ENCODE measurements at regions not wholly inside any gene's neighbourhood (a gene's known extent, or its start where the extent isn't known, plus 50 kb on each side); places are given as distances from the start of the nearest gene placed in this dataset.

DNA sequence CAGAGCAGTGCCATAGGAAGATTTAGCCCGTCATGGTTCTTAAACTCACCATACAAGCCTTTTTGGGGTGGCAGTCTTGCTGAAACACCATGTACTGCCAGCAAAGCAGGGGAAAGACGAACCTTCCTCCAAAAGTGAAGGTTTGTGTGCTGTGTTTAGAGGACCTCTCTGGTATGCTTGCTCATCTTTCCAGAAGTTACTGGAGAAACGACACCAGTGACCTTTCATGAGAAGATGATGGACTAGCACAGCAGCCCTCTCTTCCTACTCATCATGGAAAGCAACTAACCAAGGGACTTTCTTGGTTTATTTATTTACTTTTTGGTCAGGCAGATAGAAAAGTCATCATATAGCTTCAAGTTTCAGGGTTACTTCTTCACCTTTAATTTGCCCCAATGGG, 247.4 kb downstream of the PTEN start:
- no peak for DNase-seq

DNA sequence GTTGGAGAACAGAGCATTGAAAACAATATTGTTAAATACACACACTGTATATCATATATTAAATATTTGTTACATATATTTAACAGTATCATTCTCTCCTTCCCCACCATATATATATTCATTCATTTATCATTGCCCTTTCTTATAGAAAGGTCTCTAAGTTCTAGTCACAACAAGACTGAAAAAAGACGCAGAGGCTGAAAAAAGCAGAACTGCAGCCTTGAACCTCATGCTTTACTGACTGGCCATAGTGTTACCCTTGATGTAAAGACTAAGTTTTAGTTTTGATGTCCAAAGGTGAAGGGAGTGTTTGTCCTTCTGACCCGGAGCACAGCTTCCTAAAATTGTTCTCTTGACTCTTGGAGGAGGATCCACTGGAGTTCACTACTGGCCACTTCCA, 247.9 kb downstream of the PTEN start:
- no peak for DNase-seq

DNA sequence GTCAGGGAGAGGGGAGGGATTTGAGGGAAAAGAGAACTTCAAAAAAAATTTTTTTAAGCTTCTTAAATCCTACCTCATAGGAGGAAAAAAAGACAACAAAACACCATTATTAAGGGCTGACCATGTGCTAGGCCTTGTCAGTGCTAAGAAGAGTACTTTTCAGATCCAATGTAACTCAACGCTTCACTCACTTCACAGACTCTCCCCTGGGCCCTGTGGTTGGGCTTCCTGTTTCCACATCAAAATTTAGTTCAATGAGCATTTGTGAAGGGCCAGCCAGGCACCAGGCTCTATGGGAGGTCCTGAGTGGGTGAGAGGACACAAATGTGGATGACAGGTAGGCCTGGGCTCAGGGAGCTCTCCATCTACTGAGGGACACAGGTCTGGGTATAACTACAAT, 249.8 kb downstream of the PTEN start:
- no peak for DNase-seq

DNA sequence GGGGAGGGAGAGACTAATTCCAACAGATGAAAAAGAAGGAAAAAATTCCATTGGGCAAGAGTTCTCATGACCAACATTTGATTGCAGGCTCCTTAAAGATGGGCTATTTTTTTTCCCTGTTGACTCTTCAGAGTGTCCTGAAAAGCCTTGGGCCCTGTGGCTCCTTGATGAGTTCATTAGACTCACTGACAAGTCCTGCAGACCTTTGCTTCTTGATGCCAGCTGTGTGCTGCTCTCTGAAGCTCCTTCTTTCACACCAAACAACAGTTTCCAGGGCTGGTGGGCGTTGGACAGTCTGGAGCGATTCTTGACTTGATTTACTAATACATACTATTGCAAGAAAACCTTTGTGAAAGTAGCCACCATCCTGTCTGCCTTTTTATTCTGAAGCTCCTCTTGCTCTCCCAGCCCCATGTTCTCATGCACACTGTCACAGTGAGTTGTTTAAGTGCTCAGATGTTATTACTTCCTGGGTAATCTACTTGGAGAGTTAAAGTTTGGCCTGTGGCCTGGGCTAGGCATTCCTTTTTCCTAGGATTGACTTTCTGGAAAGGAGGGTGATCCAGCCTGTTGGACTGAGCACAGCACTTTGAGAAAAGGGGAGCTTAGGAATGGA, 250.3 kb downstream of the PTEN start:
- no peak for DNase-seq

DNA sequence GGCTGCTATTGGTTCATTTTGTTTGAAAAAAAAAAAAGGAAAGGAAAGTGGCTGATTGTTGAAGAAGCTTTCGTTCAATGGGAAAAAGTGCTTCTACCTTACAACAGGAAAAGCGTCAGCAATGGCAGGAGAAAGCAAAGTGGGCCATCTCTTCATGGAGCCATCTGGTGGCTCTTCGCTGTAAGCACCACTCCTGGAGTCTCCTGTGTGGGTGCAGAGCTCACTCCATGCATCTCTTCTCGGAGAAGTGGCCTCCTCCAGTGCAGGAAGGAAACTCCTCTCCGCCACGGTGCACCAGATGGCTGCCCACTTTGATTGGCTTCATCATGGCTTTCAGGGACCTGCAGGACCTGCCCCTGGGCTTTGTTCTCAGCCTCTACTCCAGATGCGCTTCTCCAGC, 250.9 kb downstream of the PTEN start:
- peak; percentile 33 for DNase-seq

DNA sequence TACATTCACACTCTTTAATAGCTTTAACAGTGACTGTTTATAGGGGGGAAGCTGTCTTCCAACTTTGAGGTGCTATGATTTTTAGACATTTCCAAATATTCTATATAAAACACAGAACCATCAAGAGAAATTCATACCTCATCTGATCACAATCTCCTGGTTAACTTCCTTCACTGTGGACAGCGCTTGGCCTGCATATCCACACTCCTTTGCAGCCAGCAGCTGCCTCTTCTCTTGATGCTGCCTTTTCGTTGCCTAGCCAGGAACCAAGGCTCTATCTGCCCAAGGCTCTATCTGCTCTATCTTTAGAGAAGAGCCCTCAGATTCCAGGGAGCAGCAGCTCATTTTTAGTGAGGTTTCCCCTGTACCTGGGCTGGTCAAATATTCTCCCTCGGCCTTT, 252.0 kb downstream of the PTEN start:
- DNase-seq: no peak

DNA sequence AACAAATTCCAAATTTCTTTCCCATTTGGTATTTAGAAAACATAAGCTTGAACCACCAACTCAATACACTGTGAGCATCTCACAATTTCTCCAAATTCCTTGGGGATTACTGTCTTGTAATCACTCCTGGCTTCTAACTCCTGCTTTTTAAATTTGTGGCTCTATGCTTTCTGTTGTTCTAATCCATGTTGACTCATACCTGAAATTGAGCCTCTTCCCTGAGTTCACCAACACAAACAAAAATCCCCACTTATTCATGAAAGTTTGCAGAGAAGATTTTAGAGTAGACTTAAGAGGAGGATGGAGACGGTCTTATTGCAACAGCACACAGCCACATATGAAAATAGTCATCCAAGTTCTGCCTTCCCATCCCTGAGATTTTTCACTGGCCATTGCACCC, 252.5 kb downstream of the PTEN start:
- no peak for DNase-seq

DNA sequence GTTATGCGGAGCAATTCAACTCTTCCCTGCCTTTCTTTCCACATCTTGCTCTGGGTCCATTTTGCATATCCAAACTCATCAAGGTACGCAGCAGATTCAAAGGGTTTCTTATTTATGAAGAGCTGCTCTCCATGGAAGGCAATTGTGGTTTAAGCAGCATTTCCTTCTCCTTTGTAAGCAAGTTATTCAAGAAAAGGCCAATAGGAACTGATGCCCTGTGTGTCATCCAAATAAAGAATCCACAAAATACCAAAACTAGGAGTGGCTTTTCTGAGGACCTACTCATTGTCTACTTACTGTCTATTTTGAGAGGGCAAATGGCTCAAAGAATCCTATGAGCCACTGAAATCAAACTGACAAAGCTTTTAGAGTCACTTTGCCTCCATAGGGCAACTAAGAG, 253.1 kb downstream of the PTEN start:
- DNase-seq: no peak

DNA sequence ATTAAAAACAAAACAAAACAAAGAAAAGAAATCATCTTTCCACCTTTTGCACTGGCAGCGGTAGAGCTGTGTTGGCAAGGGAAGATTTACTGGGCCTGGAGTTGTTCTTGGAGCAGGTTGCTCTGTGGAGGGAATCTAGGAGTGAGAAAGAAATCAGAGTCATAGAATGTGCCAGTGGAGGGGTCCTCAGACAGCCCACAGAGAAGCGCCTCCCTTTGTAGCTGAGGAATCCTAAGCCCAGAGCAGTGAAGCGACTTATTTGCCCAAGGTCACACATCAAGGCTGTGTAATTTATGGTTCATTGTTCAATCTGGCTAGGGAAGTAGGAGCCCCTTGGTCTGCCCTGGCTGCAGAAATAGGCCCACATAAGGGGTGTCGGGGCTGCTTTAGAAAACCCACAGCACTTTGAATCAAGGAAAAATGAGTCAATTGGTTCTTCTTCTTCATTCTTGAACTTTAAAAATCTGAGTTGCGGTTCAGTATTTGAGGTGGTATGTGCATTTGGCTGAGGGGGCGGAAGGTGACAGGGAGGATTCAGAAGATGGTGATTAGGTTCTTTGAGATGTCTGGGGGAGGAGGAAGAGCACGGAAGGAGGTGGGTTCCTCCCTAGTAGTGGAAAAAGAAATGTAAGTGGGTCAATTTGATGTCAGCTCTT, 253.7 kb downstream of the PTEN start:
- no peak for DNase-seq

DNA sequence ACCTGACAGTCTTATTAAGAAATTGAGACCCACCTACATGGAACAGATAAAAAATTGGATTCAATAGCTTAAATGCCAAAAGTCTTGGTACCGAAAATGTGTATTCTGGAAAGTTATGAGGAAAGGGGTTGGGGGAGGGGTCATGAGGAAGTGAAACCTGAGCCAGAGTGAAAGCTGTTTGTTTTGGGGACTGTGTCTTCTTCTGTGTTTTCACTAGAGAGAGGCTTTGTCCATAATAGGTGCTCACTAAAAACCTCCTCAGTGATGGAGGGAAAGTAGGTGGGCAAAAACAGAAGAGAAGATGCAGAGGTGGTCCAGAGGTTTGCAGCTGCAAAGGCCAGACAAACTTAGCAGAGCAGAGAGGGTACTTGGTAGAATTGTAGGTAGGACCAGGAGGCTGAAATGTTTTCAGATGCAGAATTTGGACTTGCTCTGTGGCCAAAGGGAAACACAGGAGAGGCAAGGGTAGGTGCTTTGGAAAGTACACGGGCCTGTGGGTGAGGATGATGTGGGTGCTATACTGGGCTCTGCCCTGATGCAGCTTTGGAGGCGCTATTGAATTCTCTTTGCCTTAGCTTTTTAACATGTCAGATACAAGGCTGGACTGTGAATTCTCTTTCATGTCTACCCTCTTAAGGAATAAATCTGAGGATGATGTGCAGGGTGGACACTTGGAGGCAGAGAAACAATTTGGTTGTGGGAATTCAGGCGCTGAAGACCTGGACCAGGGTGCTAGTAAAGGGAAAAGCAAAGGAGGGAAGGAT, 254.6 kb downstream of the PTEN start:
- DNase-seq: no peak

DNA sequence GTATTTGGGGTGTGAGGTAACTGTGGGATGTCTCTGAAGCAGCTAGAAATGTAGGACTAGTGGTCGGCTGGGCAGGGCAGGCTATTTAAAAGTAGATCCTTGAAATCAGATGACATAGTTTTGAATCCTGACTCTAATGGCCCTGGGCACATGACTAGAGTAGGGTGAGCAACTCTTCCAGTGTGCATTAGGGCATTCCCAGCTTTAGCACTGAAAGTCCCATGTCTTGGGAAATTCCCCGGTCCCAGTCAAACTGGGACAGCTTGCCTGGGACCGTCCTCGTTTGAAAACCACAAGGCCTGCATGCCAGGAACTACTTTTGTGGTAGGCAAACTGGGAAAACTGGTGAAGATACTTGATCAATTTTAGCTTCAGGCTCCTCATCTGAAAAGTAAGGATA, 255.3 kb downstream of the PTEN start:
- no peak for DNase-seq

DNA sequence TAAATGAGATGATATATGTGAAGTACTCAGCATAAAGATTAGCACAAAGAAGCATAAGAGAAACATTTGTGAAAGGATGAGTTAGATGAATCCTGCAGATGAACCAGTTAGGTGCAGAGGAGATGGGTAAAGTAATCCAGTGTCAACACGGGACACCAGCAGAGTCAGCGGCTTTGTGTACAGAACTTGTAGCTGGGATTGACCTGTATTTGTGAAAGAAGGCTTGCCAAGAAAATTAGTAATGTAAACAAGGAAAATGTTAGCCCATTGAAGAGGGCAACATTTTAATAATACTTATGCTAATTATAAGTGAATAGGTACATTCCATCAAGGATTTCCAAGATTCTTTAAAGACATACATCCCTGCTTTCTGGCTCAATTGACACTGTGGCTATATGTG, 255.7 kb downstream of the PTEN start:
- no peak for DNase-seq

DNA sequence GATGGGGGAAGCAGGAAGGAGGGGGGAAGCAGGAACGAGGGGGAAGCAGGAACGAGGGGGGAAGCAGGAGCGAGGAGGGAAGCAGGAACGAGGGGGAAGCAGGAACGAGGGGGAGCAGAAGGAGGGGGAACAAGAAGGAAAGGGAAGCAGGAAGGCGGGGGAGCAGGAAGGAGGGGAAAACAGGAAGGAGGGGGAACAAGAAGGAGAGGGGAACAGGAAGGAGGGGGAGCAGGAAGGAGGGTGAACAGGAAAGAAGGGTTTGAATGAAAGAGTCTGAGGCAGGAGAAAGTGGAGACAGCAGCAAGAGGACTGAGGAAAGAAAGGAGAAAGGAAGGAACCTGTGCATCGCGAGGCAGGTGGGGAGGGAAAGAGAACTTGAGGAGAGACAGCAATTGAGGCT, 256.6 kb downstream of the PTEN start:
- DNase-seq: no peak

DNA sequence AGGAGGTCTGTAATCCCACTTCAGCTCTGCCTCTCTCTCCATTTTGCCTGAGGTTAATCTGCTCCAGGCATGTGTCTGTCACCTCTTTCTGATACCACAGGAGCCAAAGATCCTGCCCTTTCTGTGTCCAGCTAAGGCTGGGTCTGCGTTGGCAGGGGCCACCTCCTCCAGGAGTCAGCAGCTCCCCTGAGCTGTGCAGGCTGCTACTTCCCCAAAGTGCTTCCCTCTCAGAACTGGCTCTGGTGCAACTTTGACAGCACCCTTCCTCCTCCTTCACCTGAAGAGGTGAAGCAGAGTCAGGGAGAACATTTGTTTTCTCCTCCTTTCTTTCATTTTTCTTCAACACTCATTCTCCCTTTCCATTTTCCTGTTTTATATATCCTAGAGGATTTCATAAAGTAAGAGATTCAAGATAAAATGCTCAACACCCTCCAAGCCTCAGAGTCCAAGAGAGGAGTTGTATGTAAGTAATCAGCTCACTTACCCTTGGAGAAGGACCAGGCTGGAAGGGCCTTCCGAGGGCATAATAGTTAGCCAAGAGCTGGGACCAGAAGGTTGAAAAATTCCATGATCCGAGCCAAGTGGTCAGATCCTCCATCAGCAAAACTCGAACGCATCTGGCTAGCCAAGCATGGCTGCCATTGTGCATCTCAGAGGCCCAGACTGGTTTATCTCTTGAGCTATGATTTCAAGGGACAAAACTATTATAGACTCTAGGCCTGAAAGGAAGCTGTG, 257.3 kb downstream of the PTEN start:
- no peak for DNase-seq

DNA sequence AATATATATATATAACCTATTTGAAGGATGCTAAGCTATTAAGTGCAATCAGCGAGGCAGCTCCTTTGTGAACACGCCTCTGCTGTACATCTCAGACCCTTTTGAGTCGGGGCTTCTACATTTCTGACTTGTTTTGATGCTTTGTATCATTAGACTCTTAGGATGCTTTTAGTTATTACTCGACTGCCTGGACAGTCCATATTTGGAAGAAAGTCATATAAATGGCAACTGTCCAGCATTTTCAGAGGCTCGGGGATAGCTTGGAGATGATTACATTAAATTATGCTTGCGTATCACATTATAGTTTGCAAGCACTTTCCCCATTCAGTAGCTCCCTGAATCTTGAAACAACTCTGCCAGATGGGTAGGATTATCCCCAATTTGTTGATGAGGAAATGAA, 257.9 kb downstream of the PTEN start:
- DNase-seq: no peak

DNA sequence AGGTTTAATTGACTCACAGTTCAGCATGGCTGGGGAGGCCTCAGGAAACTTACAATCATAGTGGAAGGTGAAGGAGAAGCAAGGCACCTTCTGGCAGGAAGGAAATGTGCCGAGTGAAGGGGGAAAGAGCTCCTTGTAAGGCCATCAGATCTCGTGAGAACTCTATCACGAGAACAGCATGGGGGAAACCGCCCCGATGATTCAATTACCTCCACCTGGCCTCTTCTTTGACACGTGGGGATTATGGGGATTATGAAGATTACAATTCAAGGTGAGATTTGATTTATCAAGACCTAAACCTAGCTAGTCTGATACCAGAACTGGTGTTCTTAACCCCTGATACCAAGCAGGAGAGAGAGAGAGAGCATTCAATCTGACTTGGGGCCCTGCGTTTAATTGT, 258.7 kb downstream of the PTEN start:
- DNase-seq: no peak

DNA sequence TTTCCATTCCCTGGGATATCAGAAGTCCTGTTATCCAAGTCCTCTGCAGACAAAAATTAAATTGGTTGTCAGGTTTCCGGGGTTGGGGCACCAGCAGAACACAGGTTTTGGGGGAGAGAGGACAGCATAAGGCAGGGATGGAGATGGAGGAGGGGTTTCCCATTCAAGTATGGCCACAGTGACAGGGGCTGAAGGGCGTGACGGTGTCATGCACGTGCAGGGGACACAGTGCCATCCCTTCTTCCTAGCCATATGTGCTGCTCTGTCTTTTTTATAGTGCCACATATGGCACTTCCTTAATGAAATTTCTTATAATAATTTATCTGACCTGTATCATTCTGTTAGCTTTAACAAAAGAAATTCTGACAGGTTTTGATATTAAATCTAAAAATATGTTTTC, 259.2 kb downstream of the PTEN start:
- DNase-seq: no peak

DNA sequence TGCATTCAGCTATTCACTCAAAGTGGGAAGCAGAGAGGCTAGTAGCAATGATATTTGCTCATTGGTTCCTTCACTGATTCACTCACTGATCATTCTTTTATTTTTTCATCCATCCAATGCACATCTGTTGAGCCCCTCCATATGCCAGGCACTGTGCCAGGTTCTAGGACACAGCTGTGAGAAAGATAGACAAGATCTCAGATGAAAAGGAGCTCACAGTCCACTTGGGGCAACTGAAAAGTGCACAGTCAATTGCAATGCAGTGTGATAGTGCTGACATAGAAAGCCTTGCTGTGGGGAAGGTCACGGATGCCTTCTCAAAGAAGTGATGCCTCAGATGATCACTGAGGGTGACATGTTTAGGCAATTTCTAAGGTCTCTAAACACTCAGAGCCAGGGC, 262.3 kb downstream of the PTEN start:
- no peak for DNase-seq

DNA sequence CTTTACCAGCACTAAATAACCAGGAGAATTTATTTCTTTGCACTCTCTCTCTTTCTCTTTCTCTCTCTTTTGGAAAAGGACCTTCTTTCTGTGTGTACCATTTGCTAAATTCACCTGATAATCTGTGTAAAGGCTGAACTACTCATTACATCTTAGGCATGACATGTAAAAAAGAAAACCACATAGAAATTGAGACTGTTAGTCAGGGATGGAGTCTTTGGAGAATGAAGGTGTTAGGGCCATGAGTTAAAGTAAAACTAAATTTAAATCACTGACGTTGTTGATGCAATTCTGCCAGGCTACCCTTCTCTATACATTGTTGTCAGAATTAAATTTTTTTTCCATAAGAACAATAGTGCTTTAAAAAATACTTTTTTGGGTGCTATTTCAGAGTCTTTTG, 263.3 kb downstream of the PTEN start:
- no peak for DNase-seq

DNA sequence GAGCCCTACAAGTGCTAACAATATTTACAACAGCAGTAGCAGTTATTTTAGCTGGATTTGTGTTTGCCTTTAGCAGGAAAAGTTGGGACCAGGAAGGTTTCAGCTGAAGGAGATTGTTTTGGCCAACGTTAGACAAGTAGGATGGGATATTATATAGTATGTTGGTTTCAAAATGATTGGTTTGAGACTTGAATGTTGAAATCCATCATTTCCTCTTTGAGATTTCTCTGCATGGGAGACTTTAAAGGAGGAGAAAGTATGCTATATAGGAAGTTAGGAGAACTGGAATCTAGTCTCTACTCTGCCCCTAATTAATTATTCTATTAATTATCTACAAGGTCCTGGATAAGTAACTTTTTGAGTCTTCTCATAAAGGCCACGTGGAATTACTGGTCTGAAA, 263.8 kb downstream of the PTEN start:
- no peak for DNase-seq

DNA sequence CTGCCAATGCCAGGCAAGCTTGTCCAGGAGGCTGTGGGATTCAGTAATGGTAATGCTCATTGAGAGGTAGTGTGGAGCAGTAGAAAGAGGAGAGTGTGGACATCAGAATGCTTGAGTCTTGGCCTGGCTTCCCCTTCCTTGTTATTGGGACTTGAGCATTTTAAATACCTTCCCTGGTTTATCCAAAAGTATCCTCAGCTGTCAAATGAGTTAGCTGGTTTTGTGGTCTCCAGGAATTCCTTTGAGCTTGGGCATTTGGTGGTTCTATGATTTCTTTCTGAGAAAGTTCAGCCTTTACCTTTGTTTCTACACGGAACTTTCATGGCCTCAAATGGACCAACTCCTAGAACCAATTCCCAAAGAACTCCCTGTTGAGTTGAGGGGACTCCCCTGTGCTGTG, 264.3 kb downstream of the PTEN start:
- DNase-seq: no peak

DNA sequence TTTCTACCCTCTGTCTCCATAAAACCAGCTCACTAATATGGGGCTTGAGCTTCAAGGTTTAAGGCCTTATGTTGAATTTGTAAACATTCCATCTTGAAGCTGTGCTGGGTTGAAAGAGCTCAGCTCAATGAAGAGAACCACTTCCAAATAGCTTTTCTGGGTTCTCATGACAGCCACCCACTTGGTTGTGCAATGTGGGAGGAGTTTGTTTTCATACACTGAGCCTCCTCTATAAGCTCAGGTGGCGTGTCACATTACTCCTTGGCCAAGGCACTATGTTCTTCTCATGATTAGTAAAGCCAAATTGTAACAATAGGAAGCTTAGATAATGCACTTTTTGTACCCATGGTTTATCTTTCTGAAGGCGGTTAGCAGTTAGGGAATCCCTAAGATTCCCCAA, 265.6 kb downstream of the PTEN start:
- no peak for DNase-seq

DNA sequence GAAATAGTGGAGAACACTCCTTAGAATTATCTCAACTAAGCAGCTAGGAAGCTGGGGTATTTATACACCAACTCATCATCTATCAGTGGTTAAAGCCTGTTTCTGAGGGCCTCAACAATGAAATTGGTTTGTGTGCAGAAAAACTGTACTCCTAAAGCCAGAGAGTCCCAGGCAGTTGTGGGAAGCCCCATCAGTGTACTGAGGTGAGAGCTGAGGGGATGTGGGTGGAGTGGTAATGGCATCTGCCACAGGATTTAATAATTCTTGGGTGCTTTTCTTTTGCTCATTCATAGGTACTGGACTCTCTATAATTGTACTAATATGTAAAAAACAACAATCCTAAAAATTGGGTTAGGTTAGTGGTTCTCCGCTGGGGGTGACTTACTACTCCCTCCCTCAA, 267.5 kb downstream of the PTEN start:
- no peak for DNase-seq
